ENCODE measurements at regions not wholly inside any gene's neighbourhood (a gene's known extent, or its start where the extent isn't known, plus 50 kb on each side); places are given as distances from the start of the nearest gene placed in this dataset.

- TF ChIP-seq CTCF (conservative IDR thresholded peaks at IDR 0.05; ENCODE audit: low read depth in 2 of 2) = no peak
- no peak for TF ChIP-seq POLR2AphosphoS5 (IDR thresholded peaks at IDR 0.05; ENCODE audit: low read depth)
- no peak for TF ChIP-seq REST (IDR thresholded peaks at IDR 0.05; ENCODE audit: unreplicated experiment)
- TF ChIP-seq EZH2phosphoT487 (IDR thresholded peaks at IDR 0.05; ENCODE audit: unreplicated experiment) = no peak
- no peak for TF ChIP-seq EZH2 (IDR thresholded peaks at IDR 0.05; ENCODE audit: low read depth, unreplicated experiment)
- TF ChIP-seq STAT1 (IDR thresholded peaks at IDR 0.05; ENCODE audit: unreplicated experiment) = no peak
- no peak for TF ChIP-seq CREB1 (CRISPR knock-in tag; IDR thresholded peaks at IDR 0.05; ENCODE audit: low read depth)
- no peak for TF ChIP-seq JUNB (IDR thresholded peaks at IDR 0.05; ENCODE audit: unreplicated experiment)
- TF ChIP-seq ZNF462 (CRISPR knock-in tag; IDR thresholded peaks at IDR 0.05) = no peak
- no peak for TF ChIP-seq ZNF331 (CRISPR knock-in tag; IDR thresholded peaks at IDR 0.05; ENCODE audit: low read depth)
- no peak for TF ChIP-seq ETS1 (IDR thresholded peaks at IDR 0.05)
These were observed 212.5 kb upstream of the DDHD1 start for GRCh38 chr14:53365486-53366130.

All from GM23338 (cell line).